ENCODE measurements at regions not wholly inside any gene's neighbourhood (a gene's known extent, or its start where the extent isn't known, plus 50 kb on each side); places are given as distances from the start of the nearest gene placed in this dataset.
A peak's percentile ranks its signal among the peaks of the same experiment; 100 is the strongest.

DNA sequence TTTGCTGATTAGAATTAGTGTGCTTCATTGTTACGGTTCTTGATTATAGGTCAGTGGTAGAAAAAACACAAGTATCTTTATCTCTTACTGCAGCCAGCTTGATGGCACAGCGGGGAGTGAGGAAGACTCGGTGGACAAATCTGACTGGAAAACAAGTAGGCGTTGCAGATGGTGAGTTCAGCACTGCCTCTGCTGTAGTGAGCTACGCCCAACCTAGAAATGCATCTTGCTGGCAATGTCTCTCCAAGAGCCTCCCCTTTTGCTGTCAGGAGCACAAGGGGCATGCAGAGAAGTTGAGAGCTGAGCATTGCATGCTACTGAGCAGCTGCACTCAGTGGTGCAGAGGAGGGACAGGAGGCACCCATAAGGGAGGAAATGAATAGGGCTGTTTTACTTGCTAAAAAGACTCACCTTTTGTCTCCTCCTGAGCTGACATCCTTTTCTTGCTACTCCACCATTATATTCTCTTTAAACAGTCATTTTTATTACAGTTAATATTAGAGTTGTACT lies 977.3 kb upstream of the ACVR2A start:
- DNase-seq (ENCODE audit: low spot score), result no peak
- intact Hi-C loops (cut with micrococcal nuclease; ENCODE audit: unreplicated experiment), result no loop called here
- Histone ChIP-seq H3K4me1 (ENCODE audit: insufficient read depth, low read length, poor library complexity, severe bottlenecking) (no peaks in the 10 kb centered on the region), H3K36me3 (ENCODE audit: insufficient read depth, low read length, poor library complexity, severe bottlenecking) (no peaks in the 10 kb centered on the region), H3K27me3 (replicated peaks; ENCODE audit: insufficient read depth, low read depth, low read length, poor library complexity) (no peaks in the 10 kb centered on the region), H3K4me3 (ENCODE audit: low read depth, low read length, poor library complexity, severe bottlenecking) (no peak overlapping the region), H3K9me3 (ENCODE audit: low read depth, low read length, poor library complexity, severe bottlenecking) (peaks cover 10% of the 10 kb centered on the region), H3K27ac (ENCODE audit: low read depth, low read length, poor library complexity, severe bottlenecking) (no peak overlapping the region)
- BruUV-seq (replicated peaks), result no TSS peak
- ChIA-PET CTCF (no interaction called here), POLR2A (ENCODE audit: low non-redundant PET) (no interaction called here)
- no peak for TF ChIP-seq CTCF (conservative IDR thresholded peaks at IDR 0.05; ENCODE audit: low read depth, low read length)
- TF ChIP-seq EZH2 (IDR thresholded peaks at IDR 0.05; ENCODE audit: borderline replicate concordance, low read depth, low read length, poor library complexity, severe bottlenecking), result no peak

DNA sequence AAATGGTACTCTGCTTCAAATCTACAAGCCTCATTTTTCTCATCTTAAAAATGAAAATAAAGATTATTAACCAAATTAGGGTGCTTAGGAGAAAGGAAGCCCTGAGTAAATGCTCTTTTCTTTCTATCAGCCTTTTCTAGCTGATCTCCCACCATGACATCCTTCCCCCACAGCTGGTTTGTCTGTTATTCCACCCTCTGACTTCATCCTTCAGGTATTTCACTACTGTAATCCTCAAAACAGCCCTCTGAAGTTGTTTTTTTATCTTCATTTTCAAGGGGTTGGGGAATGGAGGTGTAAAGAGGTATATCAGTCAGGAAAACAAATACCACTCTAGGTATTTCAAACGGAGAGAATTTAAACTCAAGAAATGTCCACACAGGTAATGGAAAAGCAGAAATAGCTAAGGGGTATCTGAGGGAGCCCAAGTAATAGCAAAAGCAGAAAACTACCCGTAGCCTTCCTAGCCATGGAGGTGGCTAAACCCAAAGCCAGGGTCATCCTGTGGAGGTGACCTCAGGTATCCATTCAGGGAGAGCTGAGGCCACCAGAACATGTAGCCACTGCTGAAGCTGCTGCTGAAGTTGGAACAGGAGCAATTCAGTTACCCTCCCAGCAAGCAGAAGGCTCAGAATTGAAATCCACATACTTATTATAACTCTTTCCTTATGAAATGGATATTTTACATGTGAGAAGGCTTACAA lies 990.9 kb upstream of the ACVR2A start:
- ChIA-PET CTCF (no interaction called here), POLR2A (ENCODE audit: low non-redundant PET) (no interaction called here)
- Histone ChIP-seq H3K36me3 (ENCODE audit: insufficient read depth, low read length, poor library complexity, severe bottlenecking) (no peaks in the 10 kb centered on the region), H3K9me3 (ENCODE audit: low read depth, low read length, poor library complexity, severe bottlenecking) (no peaks in the 10 kb centered on the region), H3K27ac (ENCODE audit: low read depth, low read length, poor library complexity, severe bottlenecking) (no peak overlapping the region), H3K4me3 (ENCODE audit: low read depth, low read length, poor library complexity, severe bottlenecking) (no peak overlapping the region), H3K4me1 (ENCODE audit: insufficient read depth, low read length, poor library complexity, severe bottlenecking) (peaks cover 18% of the 10 kb centered on the region), H3K27me3 (replicated peaks; ENCODE audit: insufficient read depth, low read depth, low read length, poor library complexity) (no peaks in the 10 kb centered on the region)
- intact Hi-C loops (cut with micrococcal nuclease; ENCODE audit: unreplicated experiment), result no loop called here
- TF ChIP-seq CTCF (conservative IDR thresholded peaks at IDR 0.05; ENCODE audit: low read depth, low read length), result no peak
- no peak for TF ChIP-seq EZH2 (IDR thresholded peaks at IDR 0.05; ENCODE audit: borderline replicate concordance, low read depth, low read length, poor library complexity, severe bottlenecking)
- DNase-seq (ENCODE audit: low spot score), result peak; percentile 17
- BruUV-seq (replicated peaks), result no TSS peak

GRCh38 chr2:146852661-146853060 lies 992.2 kb upstream of the ACVR2A start:
- Histone ChIP-seq H3K36me3 (ENCODE audit: insufficient read depth, low read length, poor library complexity, severe bottlenecking) (no peaks in the 10 kb centered on the region), H3K27me3 (replicated peaks; ENCODE audit: insufficient read depth, low read depth, low read length, poor library complexity) (no peaks in the 10 kb centered on the region), H3K27ac (ENCODE audit: low read depth, low read length, poor library complexity, severe bottlenecking) (no peak overlapping the region), H3K4me1 (ENCODE audit: insufficient read depth, low read length, poor library complexity, severe bottlenecking) (peaks cover 18% of the 10 kb centered on the region), H3K9me3 (ENCODE audit: low read depth, low read length, poor library complexity, severe bottlenecking) (no peaks in the 10 kb centered on the region), H3K4me3 (ENCODE audit: low read depth, low read length, poor library complexity, severe bottlenecking) (no peak overlapping the region)
- TF ChIP-seq CTCF (conservative IDR thresholded peaks at IDR 0.05; ENCODE audit: low read depth, low read length), result no peak
- no peak for TF ChIP-seq EZH2 (IDR thresholded peaks at IDR 0.05; ENCODE audit: borderline replicate concordance, low read depth, low read length, poor library complexity, severe bottlenecking)
- BruUV-seq (replicated peaks), result no TSS peak
- CTCF ChIA-PET, result no interaction called here
- POLR2A ChIA-PET (ENCODE audit: low non-redundant PET), result no interaction called here
- intact Hi-C loops (cut with micrococcal nuclease; ENCODE audit: unreplicated experiment), result no loop called here
- DNase-seq (ENCODE audit: low spot score), result no peak
